ENCODE measurements at regions not wholly inside any gene's neighbourhood (a gene's known extent, or its start where the extent isn't known, plus 50 kb on each side); places are given as distances from the start of the nearest gene placed in this dataset.

DNA sequence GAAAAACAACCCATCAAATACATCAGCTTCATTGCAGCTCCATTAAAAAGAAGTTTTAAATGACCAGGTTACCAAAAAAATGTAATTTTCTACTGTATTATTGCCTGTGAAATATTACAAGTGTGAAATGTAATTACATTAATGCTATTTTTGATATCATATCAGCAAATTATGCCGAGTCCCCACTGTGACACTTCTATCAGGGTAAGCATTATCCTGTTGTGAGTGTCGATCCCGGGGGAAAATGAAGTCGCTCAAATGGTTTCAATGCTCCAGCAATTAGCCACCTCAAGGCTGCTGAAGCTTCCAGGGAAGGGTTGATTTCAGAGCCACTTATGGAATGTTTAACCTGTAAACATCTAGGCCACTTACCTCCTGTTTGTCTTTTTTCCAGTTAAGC, 70.4 kb downstream of the RCN1 start:
- TF ChIP-seq, protein P1, sequence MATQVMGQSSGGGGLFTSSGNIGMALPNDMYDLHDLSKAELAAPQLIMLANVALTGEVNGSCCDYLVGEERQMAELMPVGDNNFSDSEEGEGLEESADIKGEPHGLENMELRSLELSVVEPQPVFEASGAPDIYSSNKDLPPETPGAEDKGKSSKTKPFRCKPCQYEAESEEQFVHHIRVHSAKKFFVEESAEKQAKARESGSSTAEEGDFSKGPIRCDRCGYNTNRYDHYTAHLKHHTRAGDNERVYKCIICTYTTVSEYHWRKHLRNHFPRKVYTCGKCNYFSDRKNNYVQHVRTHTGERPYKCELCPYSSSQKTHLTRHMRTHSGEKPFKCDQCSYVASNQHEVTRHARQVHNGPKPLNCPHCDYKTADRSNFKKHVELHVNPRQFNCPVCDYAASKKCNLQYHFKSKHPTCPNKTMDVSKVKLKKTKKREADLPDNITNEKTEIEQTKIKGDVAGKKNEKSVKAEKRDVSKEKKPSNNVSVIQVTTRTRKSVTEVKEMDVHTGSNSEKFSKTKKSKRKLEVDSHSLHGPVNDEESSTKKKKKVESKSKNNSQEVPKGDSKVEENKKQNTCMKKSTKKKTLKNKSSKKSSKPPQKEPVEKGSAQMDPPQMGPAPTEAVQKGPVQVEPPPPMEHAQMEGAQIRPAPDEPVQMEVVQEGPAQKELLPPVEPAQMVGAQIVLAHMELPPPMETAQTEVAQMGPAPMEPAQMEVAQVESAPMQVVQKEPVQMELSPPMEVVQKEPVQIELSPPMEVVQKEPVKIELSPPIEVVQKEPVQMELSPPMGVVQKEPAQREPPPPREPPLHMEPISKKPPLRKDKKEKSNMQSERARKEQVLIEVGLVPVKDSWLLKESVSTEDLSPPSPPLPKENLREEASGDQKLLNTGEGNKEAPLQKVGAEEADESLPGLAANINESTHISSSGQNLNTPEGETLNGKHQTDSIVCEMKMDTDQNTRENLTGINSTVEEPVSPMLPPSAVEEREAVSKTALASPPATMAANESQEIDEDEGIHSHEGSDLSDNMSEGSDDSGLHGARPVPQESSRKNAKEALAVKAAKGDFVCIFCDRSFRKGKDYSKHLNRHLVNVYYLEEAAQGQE (IDR thresholded peaks at IDR 0.05; ENCODE audit: insufficient read depth in 1 of 2, low read depth in 2 of 2, low read length in 2 of 2) = no peak
- no peak for TF ChIP-seq FOXP2 (optimal IDR thresholded peaks at IDR 0.05; ENCODE audit: borderline replicate concordance, extremely low read depth, extremely low read length, insufficient read depth)
- no peak for TF ChIP-seq TAF1 (IDR thresholded peaks at IDR 0.05; ENCODE audit: borderline replicate concordance, insufficient read depth, low read length)
- TF ChIP-seq POLR2AphosphoS5 (IDR thresholded peaks at IDR 0.05; ENCODE audit: low read depth, low read length) = no peak
- no peak for TF ChIP-seq SIN3A (IDR thresholded peaks at IDR 0.05; ENCODE audit: borderline replicate concordance, insufficient read depth, low read length)

DNA sequence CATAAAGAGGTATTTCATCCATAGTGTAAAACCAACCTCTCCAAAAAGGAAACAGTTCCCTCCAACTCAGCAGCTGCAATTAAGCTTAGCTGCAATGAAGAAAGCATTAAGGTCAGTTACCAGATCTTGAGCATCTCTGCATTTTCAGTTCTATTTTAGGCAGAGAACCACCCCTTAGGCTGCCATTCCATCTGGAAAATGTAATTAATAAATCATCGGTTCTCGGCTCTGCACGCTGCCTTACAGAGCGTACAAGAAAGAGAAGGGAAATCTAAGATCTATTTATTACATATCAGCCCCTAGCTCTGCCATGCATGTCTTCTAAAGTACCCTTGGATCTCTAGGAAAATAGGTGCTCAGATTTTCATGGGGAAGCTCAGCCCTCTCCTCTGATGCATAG, 71.5 kb downstream of the RCN1 start:
- no peak for TF ChIP-seq SIN3A (IDR thresholded peaks at IDR 0.05; ENCODE audit: borderline replicate concordance, insufficient read depth, low read length)

DNA sequence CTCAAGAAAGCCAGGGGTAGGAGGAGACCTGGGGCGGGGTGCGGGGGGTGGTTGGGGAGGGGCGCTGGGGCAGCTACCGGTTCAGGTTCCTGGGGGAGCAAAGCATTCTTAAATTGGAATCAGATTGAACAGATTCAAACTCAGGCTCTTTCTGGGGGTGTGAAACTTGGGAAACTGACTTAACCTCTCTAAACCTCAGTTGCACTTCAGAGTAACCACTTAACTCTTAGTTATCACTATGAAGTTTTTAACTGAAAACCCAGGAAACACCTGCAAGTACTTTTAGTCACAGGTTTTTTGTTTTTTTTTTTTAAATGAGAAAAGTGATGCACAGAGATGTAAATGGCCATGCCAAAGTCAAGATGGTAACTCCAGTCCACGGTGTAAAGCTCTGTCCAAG, 72.0 kb downstream of the RCN1 start:
- TF ChIP-seq, protein P1 (IDR thresholded peaks at IDR 0.05; ENCODE audit: insufficient read depth in 1 of 2, low read depth in 2 of 2, low read length in 2 of 2) = no peak
- TF ChIP-seq SIN3A (IDR thresholded peaks at IDR 0.05; ENCODE audit: borderline replicate concordance, insufficient read depth, low read length) = no peak
- no peak for TF ChIP-seq TAF1 (IDR thresholded peaks at IDR 0.05; ENCODE audit: borderline replicate concordance, insufficient read depth, low read length)
- TF ChIP-seq POLR2AphosphoS5 (IDR thresholded peaks at IDR 0.05; ENCODE audit: low read depth, low read length) = no peak
- TF ChIP-seq FOXP2 (optimal IDR thresholded peaks at IDR 0.05; ENCODE audit: borderline replicate concordance, extremely low read depth, extremely low read length, insufficient read depth) = no peak

DNA sequence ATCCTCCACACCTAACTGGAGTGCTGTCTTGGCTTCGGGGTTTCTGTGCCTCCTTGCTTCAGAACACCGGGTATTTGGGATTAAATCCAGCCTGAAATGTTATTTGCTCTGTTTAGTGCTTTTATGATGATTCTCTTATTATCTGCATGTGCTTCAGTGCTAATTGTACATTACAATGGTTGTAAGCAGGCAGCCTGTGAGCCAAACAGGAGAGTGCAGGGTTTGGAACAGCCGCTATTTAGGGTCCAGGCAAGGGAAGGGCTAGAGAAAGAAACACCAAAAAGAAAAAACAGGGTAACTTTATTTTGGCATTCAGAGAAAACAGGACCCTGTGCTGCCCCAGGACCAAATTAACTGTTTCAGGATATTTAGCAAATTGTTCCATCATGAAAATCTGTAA, 72.7 kb downstream of the RCN1 start:
- TF ChIP-seq, protein P1 (IDR thresholded peaks at IDR 0.05; ENCODE audit: insufficient read depth in 1 of 2, low read depth in 2 of 2, low read length in 2 of 2) = no peak
- TF ChIP-seq TAF1 (IDR thresholded peaks at IDR 0.05; ENCODE audit: borderline replicate concordance, insufficient read depth, low read length) = no peak
- no peak for TF ChIP-seq FOXP2 (optimal IDR thresholded peaks at IDR 0.05; ENCODE audit: borderline replicate concordance, extremely low read depth, extremely low read length, insufficient read depth)
- TF ChIP-seq SIN3A (IDR thresholded peaks at IDR 0.05; ENCODE audit: borderline replicate concordance, insufficient read depth, low read length) = no peak
- no peak for TF ChIP-seq POLR2AphosphoS5 (IDR thresholded peaks at IDR 0.05; ENCODE audit: low read depth, low read length)

DNA sequence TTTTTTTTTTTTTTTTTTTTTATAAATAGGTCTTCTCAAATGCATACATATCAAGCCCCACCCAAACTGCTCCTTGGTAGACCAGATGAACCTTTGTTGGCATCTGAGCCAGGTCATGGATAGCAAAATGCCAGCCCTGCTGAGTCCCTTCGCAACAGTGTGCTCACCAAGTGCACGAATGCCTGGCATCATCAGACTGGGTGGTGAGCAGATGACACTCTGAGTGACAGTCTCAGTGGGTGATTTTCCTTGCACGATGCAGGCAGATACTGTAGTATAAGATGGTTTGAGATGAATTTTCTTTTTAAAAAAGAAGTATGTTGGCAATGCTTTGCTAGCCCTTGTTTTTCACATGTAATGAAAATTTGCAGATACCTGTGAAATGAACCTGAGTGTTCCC, 74.0 kb downstream of the RCN1 start:
- TF ChIP-seq TAF1 (IDR thresholded peaks at IDR 0.05; ENCODE audit: borderline replicate concordance, insufficient read depth, low read length) (no peak), SIN3A (IDR thresholded peaks at IDR 0.05; ENCODE audit: borderline replicate concordance, insufficient read depth, low read length) (no peak), POLR2AphosphoS5 (IDR thresholded peaks at IDR 0.05; ENCODE audit: low read depth, low read length) (no peak), FOXP2 (optimal IDR thresholded peaks at IDR 0.05; ENCODE audit: borderline replicate concordance, extremely low read depth, extremely low read length, insufficient read depth) (no peak)
- TF ChIP-seq, protein P1 (IDR thresholded peaks at IDR 0.05; ENCODE audit: insufficient read depth in 1 of 2, low read depth in 2 of 2, low read length in 2 of 2) = no peak

Data from PFSK-1 (cell line).